GM23338 (cell line): ENCODE measurements at regions not wholly inside any gene's neighbourhood (a gene's known extent, or its start where the extent isn't known, plus 50 kb on each side); places are given as distances from the start of the nearest gene placed in this dataset.

ENCODE experiments used
- ATAC-seq: fragments of 200-7000 bp; cut with Tn5 transposase; 3 replicates; pipeline ENCODE4 v1.9.1; 2020
- DNase-seq: peaks from one replicate; pipeline ENCODE4 v3.0.0-alpha.2; 2015; ENCODE audit warnings: low spot score
- H2AFZ ChIP-seq: fragments of 200-600 bp; sonication (generic); 2 replicates; pipeline ENCODE4 v1.8.0; 2016; ENCODE audit warnings: antibody characterized with exemption, mild to moderate bottlenecking, moderate library complexity
- H3F3A ChIP-seq: fragments of 200-600 bp; sonication (generic); replicated peaks from 2 replicates; pipeline ENCODE4 v1.8.0; 2017; ENCODE audit warnings: antibody characterized with exemption, mixed run types, low read depth
- H3K27ac ChIP-seq: fragments of 200-600 bp; sonication (generic); 2 replicates; pipeline ENCODE4 v1.6.1; 2016; ENCODE audit warnings: low read depth
- H3K27me3 ChIP-seq: fragments of 200-600 bp; sonication (generic); 2 replicates; pipeline ENCODE4 v1.8.0; 2016; ENCODE audit warnings: mild to moderate bottlenecking, mixed run types, moderate library complexity; ENCODE audit not compliant: insufficient read depth
- H3K36me3 ChIP-seq: fragments of 200-600 bp; sonication (generic); 2 replicates; pipeline ENCODE4 v1.8.0; 2016; ENCODE audit warnings: mild to moderate bottlenecking; ENCODE audit not compliant: insufficient read depth
- H3K4me1 ChIP-seq: fragments of 200-600 bp; sonication (generic); 2 replicates; pipeline ENCODE4 v1.8.0; 2016; ENCODE audit warnings: mild to moderate bottlenecking, moderate library complexity; ENCODE audit not compliant: insufficient read depth
- H3K4me2 ChIP-seq: fragments of 200-600 bp; sonication (generic); 2 replicates; pipeline ENCODE4 v1.7.1; 2017; ENCODE audit warnings: mixed run types
- H3K4me3 ChIP-seq: fragments of 200-600 bp; sonication (generic); 2 replicates; pipeline ENCODE4 v1.6.1; 2016; ENCODE audit warnings: mixed run types
- H3K79me2 ChIP-seq: fragments of 200-600 bp; sonication (generic); replicated peaks from 2 replicates; pipeline ENCODE4 v1.8.0; 2017; ENCODE audit warnings: mild to moderate bottlenecking; ENCODE audit not compliant: insufficient read depth
- H3K9me2 ChIP-seq: fragments of 200-600 bp; sonication (generic); 2 replicates; pipeline ENCODE4 v1.8.0; 2017; ENCODE audit not compliant: insufficient read depth
- H4K20me1 ChIP-seq: fragments of 200-600 bp; sonication (generic); replicated peaks from 2 replicates; pipeline ENCODE4 v1.8.0; 2017; ENCODE audit warnings: mild to moderate bottlenecking; ENCODE audit not compliant: insufficient read depth
- H3K27ac Mint-ChIP-seq: 2 replicates; pipeline ENCODE4 v1.8.0; 2020; ENCODE audit warnings: inconsistent platforms, mild to moderate bottlenecking, moderate library complexity, mixed read lengths
- H3K27me3 Mint-ChIP-seq: 3 replicates; pipeline ENCODE4 v1.8.0; 2022; ENCODE audit warnings: low read depth, mild to moderate bottlenecking, moderate library complexity, mixed read lengths, inconsistent platforms; ENCODE audit not compliant: insufficient read depth, poor library complexity
- H3K36me3 Mint-ChIP-seq: 3 replicates; pipeline ENCODE4 v1.8.0; 2021; ENCODE audit warnings: low read depth, mild to moderate bottlenecking, inconsistent platforms, moderate library complexity, mixed read lengths
- H3K4me1 Mint-ChIP-seq: 3 replicates; pipeline ENCODE4 v1.8.0; 2020; ENCODE audit warnings: mild to moderate bottlenecking, inconsistent platforms, mixed read lengths
- H3K4me3 Mint-ChIP-seq: 3 replicates; pipeline ENCODE4 v1.8.0; 2021; ENCODE audit warnings: moderate library complexity, mild to moderate bottlenecking, inconsistent platforms, mixed read lengths
- H3K9me3 Mint-ChIP-seq: 3 replicates; pipeline ENCODE4 v1.8.0; 2020; ENCODE audit warnings: moderate library complexity, mild to moderate bottlenecking, inconsistent platforms, mixed read lengths
- CREB1 ChIP-seq: fragments of 250-450 bp; sonication (Bioruptor Pico); IDR thresholded peaks from 2 replicates; pipeline ENCODE4 v1.5.0; 2020; ENCODE audit warnings: low read depth, mild to moderate bottlenecking, moderate library complexity
- CTCF ChIP-seq, 2 experiments: fragments of 200-600 bp in 1 of 2; sonication (generic) in 1 of 2; conservative IDR thresholded peaks; 2 replicates each; pipeline versions ENCODE4 v1.5.1 to v1.6.1; 2016 to 2017; ENCODE audit warnings: antibody characterized with exemption in 2 of 2, low read depth in 2 of 2, mild to moderate bottlenecking in 2 of 2, moderate library complexity in 1 of 2
- ETS1 ChIP-seq: IDR thresholded peaks from 2 replicates; pipeline ENCODE4 v1.6.1; 2016; ENCODE audit warnings: antibody characterized with exemption
- EZH2 ChIP-seq: fragments of 200-600 bp; sonication (generic); IDR thresholded peaks from one replicate; pipeline ENCODE4 v1.8.0; 2017; ENCODE audit warnings: antibody characterized with exemption, mild to moderate bottlenecking, low read depth; ENCODE audit not compliant: unreplicated experiment
- EZH2phosphoT487 ChIP-seq: fragments of 200-600 bp; sonication (generic); IDR thresholded peaks from one replicate; pipeline ENCODE4 v1.8.1; 2018; ENCODE audit warnings: antibody characterized with exemption; ENCODE audit not compliant: unreplicated experiment
- JUNB ChIP-seq: IDR thresholded peaks from one replicate; pipeline ENCODE4 v1.6.1; 2016; ENCODE audit warnings: antibody characterized with exemption; ENCODE audit not compliant: unreplicated experiment
- NANOG ChIP-seq: IDR thresholded peaks from 2 replicates; pipeline ENCODE4 v1.6.1; 2016; ENCODE audit warnings: antibody characterized with exemption, borderline replicate concordance
- POLR2AphosphoS5 ChIP-seq: IDR thresholded peaks from 2 replicates; pipeline ENCODE4 v1.6.1; 2016; ENCODE audit warnings: antibody characterized with exemption, low read depth
- REST ChIP-seq: IDR thresholded peaks from one replicate; pipeline ENCODE4 v1.6.1; 2018; ENCODE audit warnings: antibody characterized with exemption; ENCODE audit not compliant: unreplicated experiment
- STAT1 ChIP-seq: IDR thresholded peaks from one replicate; pipeline ENCODE4 v1.6.1; 2016; ENCODE audit warnings: antibody characterized with exemption; ENCODE audit not compliant: unreplicated experiment
- ZNF114 ChIP-seq: fragments of 250-450 bp; sonication (Bioruptor Pico); IDR thresholded peaks from 2 replicates; pipeline ENCODE4 v1.5.0; 2020; ENCODE audit warnings: mild to moderate bottlenecking, moderate library complexity
- ZNF331 ChIP-seq: fragments of 250-450 bp; sonication (Bioruptor Pico); IDR thresholded peaks from 2 replicates; pipeline ENCODE4 v1.5.0; 2020; ENCODE audit warnings: low read depth, mild to moderate bottlenecking, moderate library complexity
- ZNF462 ChIP-seq: fragments of 250-450 bp; sonication (Bioruptor Pico); IDR thresholded peaks from 2 replicates; pipeline ENCODE4 v1.5.0; 2020; ENCODE audit warnings: mild to moderate bottlenecking, moderate library complexity

- DNase-seq: no peak
- Mint-ChIP-seq H3K4me3 (no peak overlapping the region), H3K27ac (no peak overlapping the region), H3K36me3 (no peaks in the 10 kb centered on the region), H3K4me1 (no peaks in the 10 kb centered on the region), H3K9me3 (no peaks in the 10 kb centered on the region), H3K27me3 (no peaks in the 10 kb centered on the region)
- Histone ChIP-seq H3K79me2 (no peaks in the 10 kb centered on the region), H3K4me3 (no peak overlapping the region), H2AFZ (no peak overlapping the region), H3K27me3 (no peaks in the 10 kb centered on the region), H3F3A (no peaks in the 10 kb centered on the region), H4K20me1 (no peaks in the 10 kb centered on the region), H3K4me1 (0 out of 2 replicates have a peak, but pooled peaks cover 3% of the 10 kb centered on the region), H3K9me2 (no peaks in the 10 kb centered on the region), H3K27ac (no peak overlapping the region), H3K4me2 (no peak overlapping the region), H3K36me3 (no peaks in the 10 kb centered on the region)
- no peak for ATAC-seq
- no peak for TF ChIP-seq ZNF114 (CRISPR knock-in tag)
- TF ChIP-seq EZH2: no peak
- TF ChIP-seq JUNB: no peak
- no peak for TF ChIP-seq STAT1
- no peak for TF ChIP-seq ETS1
- no peak for TF ChIP-seq CREB1 (CRISPR knock-in tag)
- TF ChIP-seq NANOG: no peak
- no peak for TF ChIP-seq EZH2phosphoT487
- TF ChIP-seq CTCF (conservative IDR thresholded peaks at IDR 0.05; ENCODE audit: low read depth in 2 of 2): no peak
- no peak for TF ChIP-seq REST
- TF ChIP-seq POLR2AphosphoS5: no peak
- no peak for TF ChIP-seq ZNF462 (CRISPR knock-in tag)
- TF ChIP-seq ZNF331 (CRISPR knock-in tag): no peak
Observed at GRCh38 chr5:121780406-121780805, 71.3 kb upstream of the FTMT start.
